ENCODE measurements at regions not wholly inside any gene's neighbourhood (a gene's known extent, or its start where the extent isn't known, plus 50 kb on each side); places are given as distances from the start of the nearest gene placed in this dataset.
"Not testable (repeated sequence)": the region's sequence is repeated elsewhere in the genome, so short reads cannot be mapped to it uniquely, and the experiment has no call there.

GRCh38 chr5:40112875-40113274 is 566.8 kb upstream of the PTGER4 start:
- no peak for DNase-seq

GRCh38 chr5:40111036-40111435 is 568.7 kb upstream of the PTGER4 start:
- not testable (repeated sequence) for DNase-seq

GRCh38 chr5:40108764-40109390 is 570.8 kb upstream of the PTGER4 start:
- DNase-seq: not testable (repeated sequence)

- DNase-seq: not testable (repeated sequence)
Observed at GRCh38 chr5:40107786-40108185, 571.9 kb upstream of the PTGER4 start.

GRCh38 chr5:40106847-40107246 is 572.9 kb upstream of the PTGER4 start:
- DNase-seq: no peak

GRCh38 chr5:40098313-40098712 is 581.4 kb upstream of the PTGER4 start:
- DNase-seq: no peak

- no peak for DNase-seq
Observed at GRCh38 chr5:40093550-40093949, 586.2 kb upstream of the PTGER4 start.

GRCh38 chr5:40089269-40089668 is 590.4 kb upstream of the PTGER4 start:
- DNase-seq: no peak

GRCh38 chr5:40084614-40085013 is 595.1 kb upstream of the PTGER4 start:
- DNase-seq: no peak

- DNase-seq: no peak
Observed at GRCh38 chr5:40082313-40082712, 597.4 kb upstream of the PTGER4 start.

GRCh38 chr5:40080191-40080590 is 599.5 kb upstream of the PTGER4 start:
- no peak for DNase-seq

GRCh38 chr5:40078898-40079575 is 600.7 kb upstream of the PTGER4 start:
- DNase-seq: no peak

GRCh38 chr5:40074826-40075225 is 604.9 kb upstream of the PTGER4 start:
- DNase-seq: no peak

GRCh38 chr5:40073927-40074326 is 605.8 kb upstream of the PTGER4 start:
- no peak for DNase-seq

- DNase-seq: no peak
Observed at GRCh38 chr5:40071870-40072269, 607.8 kb upstream of the PTGER4 start.

- DNase-seq: no peak
Observed at GRCh38 chr5:40066616-40067015, 613.1 kb upstream of the PTGER4 start.

GRCh38 chr5:40052808-40053207 is 626.9 kb upstream of the PTGER4 start:
- no peak for DNase-seq

- DNase-seq: no peak
Observed at GRCh38 chr5:40046792-40047191, 622.0 kb upstream of the DAB2 start.

GRCh38 chr5:40045429-40045828 is 620.6 kb upstream of the DAB2 start:
- no peak for DNase-seq

- DNase-seq: no peak
Observed at GRCh38 chr5:40043916-40044315, 619.1 kb upstream of the DAB2 start.

GRCh38 chr5:40041452-40041851 is 616.7 kb upstream of the DAB2 start:
- DNase-seq: no peak

GRCh38 chr5:40037713-40038112 is 612.9 kb upstream of the DAB2 start:
- DNase-seq: no peak

GRCh38 chr5:40034441-40034840 is 609.7 kb upstream of the DAB2 start:
- DNase-seq: no peak

- no peak for DNase-seq
Observed at GRCh38 chr5:40033411-40033810, 608.6 kb upstream of the DAB2 start.

- no peak for DNase-seq
Observed at GRCh38 chr5:40033009-40033408, 608.2 kb upstream of the DAB2 start.
